ENCODE measurements at regions not wholly inside any gene's neighbourhood (a gene's known extent, or its start where the extent isn't known, plus 50 kb on each side); places are given as distances from the start of the nearest gene placed in this dataset.

DNA sequence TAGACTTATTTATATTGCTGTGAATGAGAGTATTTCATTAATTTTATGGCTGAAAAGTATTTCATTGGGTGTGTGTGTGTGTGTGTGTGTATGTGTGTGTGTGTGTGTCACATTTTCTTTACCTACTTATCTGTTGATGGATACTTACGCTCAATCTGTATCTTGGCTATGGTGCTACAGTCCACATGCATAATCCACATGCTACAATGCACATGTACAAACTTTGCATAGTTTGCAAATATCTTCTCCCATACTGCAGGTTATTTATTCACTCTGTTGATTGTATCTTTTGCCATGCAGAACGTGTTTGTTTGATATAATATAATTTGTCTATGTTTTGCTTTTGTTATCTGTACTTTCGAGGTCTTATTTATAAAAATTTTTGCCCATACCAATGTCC is 167.8 kb downstream of the RAB28 start:
- TF ChIP-seq USF2 (IDR thresholded peaks at IDR 0.05) (no peak), CBX2 (IDR thresholded peaks at IDR 0.05; ENCODE audit: borderline replicate concordance, low read depth) (no peak), FOSL2 (IDR thresholded peaks at IDR 0.05) (no peak), FOSL2 (CRISPR knock-in tag; IDR thresholded peaks at IDR 0.05) (no peak), RCOR1 (IDR thresholded peaks at IDR 0.05; ENCODE audit: low read depth, low read length) (no peak), RFX5 (IDR thresholded peaks at IDR 0.05) (no peak), NR3C1 (IDR thresholded peaks at IDR 0.05) (no peak), ZFP36 (IDR thresholded peaks at IDR 0.05; ENCODE audit: borderline replicate concordance, partially characterized antibody) (no peak)
- TF ChIP-seq, protein P1, sequence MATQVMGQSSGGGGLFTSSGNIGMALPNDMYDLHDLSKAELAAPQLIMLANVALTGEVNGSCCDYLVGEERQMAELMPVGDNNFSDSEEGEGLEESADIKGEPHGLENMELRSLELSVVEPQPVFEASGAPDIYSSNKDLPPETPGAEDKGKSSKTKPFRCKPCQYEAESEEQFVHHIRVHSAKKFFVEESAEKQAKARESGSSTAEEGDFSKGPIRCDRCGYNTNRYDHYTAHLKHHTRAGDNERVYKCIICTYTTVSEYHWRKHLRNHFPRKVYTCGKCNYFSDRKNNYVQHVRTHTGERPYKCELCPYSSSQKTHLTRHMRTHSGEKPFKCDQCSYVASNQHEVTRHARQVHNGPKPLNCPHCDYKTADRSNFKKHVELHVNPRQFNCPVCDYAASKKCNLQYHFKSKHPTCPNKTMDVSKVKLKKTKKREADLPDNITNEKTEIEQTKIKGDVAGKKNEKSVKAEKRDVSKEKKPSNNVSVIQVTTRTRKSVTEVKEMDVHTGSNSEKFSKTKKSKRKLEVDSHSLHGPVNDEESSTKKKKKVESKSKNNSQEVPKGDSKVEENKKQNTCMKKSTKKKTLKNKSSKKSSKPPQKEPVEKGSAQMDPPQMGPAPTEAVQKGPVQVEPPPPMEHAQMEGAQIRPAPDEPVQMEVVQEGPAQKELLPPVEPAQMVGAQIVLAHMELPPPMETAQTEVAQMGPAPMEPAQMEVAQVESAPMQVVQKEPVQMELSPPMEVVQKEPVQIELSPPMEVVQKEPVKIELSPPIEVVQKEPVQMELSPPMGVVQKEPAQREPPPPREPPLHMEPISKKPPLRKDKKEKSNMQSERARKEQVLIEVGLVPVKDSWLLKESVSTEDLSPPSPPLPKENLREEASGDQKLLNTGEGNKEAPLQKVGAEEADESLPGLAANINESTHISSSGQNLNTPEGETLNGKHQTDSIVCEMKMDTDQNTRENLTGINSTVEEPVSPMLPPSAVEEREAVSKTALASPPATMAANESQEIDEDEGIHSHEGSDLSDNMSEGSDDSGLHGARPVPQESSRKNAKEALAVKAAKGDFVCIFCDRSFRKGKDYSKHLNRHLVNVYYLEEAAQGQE (IDR thresholded peaks at IDR 0.05), result no peak

DNA sequence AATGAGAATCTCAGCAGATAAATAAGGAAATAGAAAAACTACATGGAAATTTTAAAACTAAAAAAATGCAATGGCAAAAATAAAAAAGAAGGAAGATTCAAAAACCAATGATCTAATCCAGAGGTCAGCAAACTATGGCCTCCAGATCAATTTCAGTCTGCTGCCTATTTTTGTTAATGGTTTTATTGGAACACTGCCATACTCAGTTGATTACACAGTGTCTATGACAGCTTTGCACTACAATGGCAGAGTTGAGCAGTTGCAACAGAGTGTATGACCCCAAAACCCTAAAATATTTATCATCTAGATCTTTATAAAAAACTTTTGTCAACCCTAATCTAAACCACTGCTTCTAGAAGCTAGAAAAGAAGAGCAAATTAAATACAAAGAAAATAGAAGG is 170.3 kb downstream of the RAB28 start:
- ATAC-seq (no peak), DNase-seq (ENCODE audit: low read depth in 1 of 2, low spot score in 1 of 2) (no peak), FAIRE-seq (no peak)
- ChIA-PET POLR2A (interaction anchor here (0.7 kb wide), 1 partner anchor 511 kb away, joined by 3 read pairs; no protein-coding TSS in a partner anchor), CTCF (no interaction called here)
- Histone ChIP-seq H3K9me3 (no peaks in the 10 kb centered on the region), H3K4me1 (no peaks in the 10 kb centered on the region), H3K4me3 (no peak overlapping the region), H3K27ac (no peak overlapping the region), H3K4me2 (no peak overlapping the region)
- TF ChIP-seq ZNF302 (CRISPR knock-in tag; IDR thresholded peaks at IDR 0.05) (no peak), MAFK (IDR thresholded peaks at IDR 0.05; ENCODE audit: partially characterized antibody) (no peak), HOXB13 (CRISPR knock-in tag; IDR thresholded peaks at IDR 0.05; ENCODE audit: low read depth) (no peak), JUN (IDR thresholded peaks at IDR 0.05) (no peak), HMGXB4 (CRISPR knock-in tag; IDR thresholded peaks at IDR 0.05; ENCODE audit: borderline replicate concordance) (no peak), HES2 (IDR thresholded peaks at IDR 0.05) (no peak), EHMT2 (IDR thresholded peaks at IDR 0.05; ENCODE audit: low read depth) (no peak), KDM1A (IDR thresholded peaks at IDR 0.05; ENCODE audit: low read depth) (no peak), CHD2 (IDR thresholded peaks at IDR 0.05; ENCODE audit: low read length, partially characterized antibody) (no peak), CBX8 (IDR thresholded peaks at IDR 0.05) (no peak), JUNB (IDR thresholded peaks at IDR 0.05) (no peak), ESRRA (IDR thresholded peaks at IDR 0.05; ENCODE audit: borderline replicate concordance, low read length) (no peak), FOSL2 (IDR thresholded peaks at IDR 0.05) (no peak), FOSL2 (CRISPR knock-in tag; IDR thresholded peaks at IDR 0.05) (no peak), ZFP36 (IDR thresholded peaks at IDR 0.05; ENCODE audit: borderline replicate concordance, partially characterized antibody) (no peak), HDAC2 (IDR thresholded peaks at IDR 0.05) (no peak)
- TF ChIP-seq, protein P2, sequence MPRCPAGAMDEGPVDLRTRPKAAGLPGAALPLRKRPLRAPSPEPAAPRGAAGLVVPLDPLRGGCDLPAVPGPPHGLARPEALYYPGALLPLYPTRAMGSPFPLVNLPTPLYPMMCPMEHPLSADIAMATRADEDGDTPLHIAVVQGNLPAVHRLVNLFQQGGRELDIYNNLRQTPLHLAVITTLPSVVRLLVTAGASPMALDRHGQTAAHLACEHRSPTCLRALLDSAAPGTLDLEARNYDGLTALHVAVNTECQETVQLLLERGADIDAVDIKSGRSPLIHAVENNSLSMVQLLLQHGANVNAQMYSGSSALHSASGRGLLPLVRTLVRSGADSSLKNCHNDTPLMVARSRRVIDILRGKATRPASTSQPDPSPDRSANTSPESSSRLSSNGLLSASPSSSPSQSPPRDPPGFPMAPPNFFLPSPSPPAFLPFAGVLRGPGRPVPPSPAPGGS (IDR thresholded peaks at IDR 0.05), result no peak
- TF ChIP-seq, protein P3, sequence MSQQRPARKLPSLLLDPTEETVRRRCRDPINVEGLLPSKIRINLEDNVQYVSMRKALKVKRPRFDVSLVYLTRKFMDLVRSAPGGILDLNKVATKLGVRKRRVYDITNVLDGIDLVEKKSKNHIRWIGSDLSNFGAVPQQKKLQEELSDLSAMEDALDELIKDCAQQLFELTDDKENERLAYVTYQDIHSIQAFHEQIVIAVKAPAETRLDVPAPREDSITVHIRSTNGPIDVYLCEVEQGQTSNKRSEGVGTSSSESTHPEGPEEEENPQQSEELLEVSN (IDR thresholded peaks at IDR 0.05; ENCODE audit: borderline replicate concordance, low read depth), result no peak

More for the DNA sequence above, 167.8 kb downstream of the RAB28 start:
- Histone ChIP-seq H3K4me1 (no peaks in the 10 kb centered on the region), H3K4me3 (no peak overlapping the region), H3K9me3 (no peaks in the 10 kb centered on the region), H3K4me2 (no peak overlapping the region), H3K27ac (no peak overlapping the region)
- DNase-seq (ENCODE audit: low read depth in 1 of 2, low spot score in 1 of 2) (no peak), ATAC-seq (no peak), FAIRE-seq (no peak)
- WGBS (ENCODE audit: missing lambda C conversion rate), result 40% methylated on average over 3 of the region's 3 CpGs
- POLR2A ChIA-PET, result no interaction called here
- CTCF ChIA-PET, result no interaction called here
